IMR-90 (cell line): ENCODE measurements at regions not wholly inside any gene's neighbourhood (a gene's known extent, or its start where the extent isn't known, plus 50 kb on each side); places are given as distances from the start of the nearest gene placed in this dataset.

Source experiments
- ATAC-seq: fragments of 200-7000 bp; cut with Tn5 transposase; 2 replicates; pipeline ENCODE4 v1.9.1; 2020; ENCODE audit warnings: low read depth, mild to moderate bottlenecking, moderate library complexity
- BruUV-seq: library from RNA; stranded (reverse); fragments of 400-500 nt; replicated peaks from 2 replicates; lab custom pipeline; 2021; lab: Mats Ljungman, UMichigan
- CTCF ChIA-PET: fragments of 300-600 bp; formaldehyde crosslinking; extraction: SDS; loops from one replicate; lab custom pipeline; 2021; ENCODE audit warnings: antibody characterized with exemption; lab: Yijun Ruan, JAX
- POLR2A ChIA-PET: fragments of 300-600 bp; sonication (Branson Sonifier 250); formaldehyde crosslinking; loops from one replicate; lab custom pipeline; 2022; ENCODE audit warnings: antibody characterized with exemption; ENCODE audit not compliant: unreplicated experiment; lab: Charles Lee
- DNase-seq: peaks from one replicate; pipeline ENCODE4 v3.0.0; 2013
- H2AFZ ChIP-seq: replicated peaks from 2 replicates; pipeline ENCODE3; 2013; ENCODE audit warnings: low read length, mild to moderate bottlenecking; ENCODE audit not compliant: poor library complexity
- H2AK5ac ChIP-seq: 2 replicates; pipeline ENCODE4 v1.6.1; 2013; ENCODE audit warnings: low read depth, low read length, inconsistent platforms
- H2AK9ac ChIP-seq: replicated peaks from 2 replicates; pipeline ENCODE3; 2013; ENCODE audit warnings: mild to moderate bottlenecking, low read depth, low read length, moderate library complexity; ENCODE audit not compliant: poor library complexity
- H2BK120ac ChIP-seq: 2 replicates; pipeline ENCODE4 v1.6.1; 2013; ENCODE audit warnings: low read depth, low read length, inconsistent platforms
- H2BK15ac ChIP-seq: 3 replicates; pipeline ENCODE4 v1.6.1; 2013; ENCODE audit warnings: low read depth, low read length, inconsistent platforms
- H2BK20ac ChIP-seq: 2 replicates; pipeline ENCODE4 v1.6.1; 2013; ENCODE audit warnings: low read depth, mild to moderate bottlenecking, inconsistent platforms, low read length, moderate library complexity
- H2BK5ac ChIP-seq: 2 replicates; pipeline ENCODE4 v1.6.1; 2013; ENCODE audit warnings: mild to moderate bottlenecking, low read depth, low read length, inconsistent platforms; ENCODE audit not compliant: poor library complexity, severe bottlenecking
- H3K14ac ChIP-seq: replicated peaks from 2 replicates; pipeline ENCODE4 v1.6.1; 2013; ENCODE audit warnings: low read depth, low read length, inconsistent platforms
- H3K18ac ChIP-seq: 2 replicates; pipeline ENCODE4 v1.6.1; 2013; ENCODE audit warnings: low read depth, low read length, control low read depth
- H3K23ac ChIP-seq: 2 replicates; pipeline ENCODE4 v1.6.1; 2013; ENCODE audit warnings: low read depth, low read length, inconsistent platforms
- H3K27ac ChIP-seq: 2 replicates; pipeline ENCODE4 v1.5.1; 2013; ENCODE audit warnings: mild to moderate bottlenecking, control low read depth, low read length; ENCODE audit not compliant: insufficient read depth
- H3K27me3 ChIP-seq: 2 replicates; pipeline ENCODE4 v1.6.1; 2013; ENCODE audit warnings: low read length; ENCODE audit not compliant: control insufficient read depth, insufficient read depth
- H3K36me3 ChIP-seq: 2 replicates; pipeline ENCODE4 v1.6.1; 2013; ENCODE audit warnings: low read length, mixed read lengths; ENCODE audit not compliant: control insufficient read depth, insufficient read depth
- H3K4ac ChIP-seq: 2 replicates; pipeline ENCODE4 v1.6.1; 2013; ENCODE audit warnings: low read depth, low read length, inconsistent platforms
- H3K4me1 ChIP-seq: 2 replicates; pipeline ENCODE4 v1.6.1; 2013; ENCODE audit warnings: low read length, mixed read lengths; ENCODE audit not compliant: control insufficient read depth, insufficient read depth
- H3K4me2 ChIP-seq: 2 replicates; pipeline ENCODE4 v1.6.1; 2013; ENCODE audit warnings: low read depth, mild to moderate bottlenecking, control low read depth, low read length, moderate library complexity
- H3K4me3 ChIP-seq: 2 replicates; pipeline ENCODE4 v1.5.1; 2013; ENCODE audit warnings: low read depth, mild to moderate bottlenecking, control low read depth, low read length, moderate library complexity; ENCODE audit not compliant: insufficient read depth
- H3K56ac ChIP-seq: 2 replicates; pipeline ENCODE4 v1.6.1; 2013; ENCODE audit warnings: low read length, inconsistent platforms; ENCODE audit not compliant: insufficient read depth; ENCODE audit errors: extremely low read depth
- H3K79me1 ChIP-seq, 2 experiments: 2 replicates each; pipeline ENCODE4 v1.6.1; 2013; ENCODE audit warnings: low read length in 2 of 2, inconsistent platforms in 1 of 2, low read depth in 1 of 2
- H3K9ac ChIP-seq: 2 replicates; pipeline ENCODE4 v1.6.1; 2013; ENCODE audit warnings: low read depth, low read length, control low read depth
- H3K9me1 ChIP-seq: 2 replicates; pipeline ENCODE4 v1.6.1; 2013; ENCODE audit warnings: low read length, inconsistent platforms; ENCODE audit not compliant: insufficient read depth
- H3K9me3 ChIP-seq: 2 replicates; pipeline ENCODE4 v1.6.1; 2013; ENCODE audit warnings: low read length; ENCODE audit not compliant: control insufficient read depth, insufficient read depth
- H4K20me1 ChIP-seq: 2 replicates; pipeline ENCODE4 v1.6.1; 2013; ENCODE audit warnings: low read length, inconsistent platforms; ENCODE audit not compliant: insufficient read depth
- H4K5ac ChIP-seq: 2 replicates; pipeline ENCODE4 v1.6.1; 2013; ENCODE audit warnings: mild to moderate bottlenecking, low read depth, low read length, control low read depth
- H4K8ac ChIP-seq, 2 experiments: 2 replicates each; pipeline ENCODE4 v1.6.1; 2013; ENCODE audit warnings: low read depth in 2 of 2, low read length in 2 of 2, control low read depth in 1 of 2, inconsistent platforms in 1 of 2
- H4K91ac ChIP-seq: 2 replicates; pipeline ENCODE4 v1.6.1; 2013; ENCODE audit warnings: low read depth, low read length, inconsistent platforms; ENCODE audit not compliant: insufficient read depth
- CEBPB ChIP-seq: IDR thresholded peaks from 2 replicates; pipeline ENCODE4 v1.6.1; 2012; ENCODE audit warnings: low read depth, low read length, improper control_type of control experiment
- CTCF ChIP-seq: conservative IDR thresholded peaks from 2 replicates; pipeline ENCODE4 v1.5.1; 2012; ENCODE audit warnings: mild to moderate bottlenecking, low read depth, low read length, improper control_type of control experiment
- MAFK ChIP-seq: IDR thresholded peaks from 2 replicates; pipeline ENCODE4 v1.6.1; 2012; ENCODE audit warnings: low read depth, low read length, improper control_type of control experiment
- NFE2L2 ChIP-seq: fragments of 150-350 bp; IDR thresholded peaks from 2 replicates; pipeline ENCODE4 v1.6.1; 2016; ENCODE audit warnings: low read depth, mild to moderate bottlenecking, low read length
- RAD21 ChIP-seq: IDR thresholded peaks from 2 replicates; pipeline ENCODE4 v1.6.1; 2012; ENCODE audit warnings: low read length, improper control_type of control experiment
- RFX5 ChIP-seq: IDR thresholded peaks from 2 replicates; pipeline ENCODE4 v1.8.0; 2012; ENCODE audit warnings: low read depth, mild to moderate bottlenecking, low read length, moderate library complexity
- SMC3 ChIP-seq: fragments of 150-350 bp; IDR thresholded peaks from 2 replicates; pipeline ENCODE4 v1.6.1; 2016; ENCODE audit warnings: low read depth, mild to moderate bottlenecking, antibody characterized with exemption, low read length, moderate library complexity
- WGBS, 2 experiments: methylation state at CpG; one replicate each; pipeline versions ENCODE4 v1.1.5 to v1.1.7; 2013; ENCODE audit warnings: missing lambda C conversion rate in 2 of 2; ENCODE audit not compliant: insufficient read length in 1 of 2; ENCODE audit errors: extremely low coverage in 2 of 2; 5-methylcytosine and 5-hydroxymethylcytosine counted together
- dilution Hi-C: fragments of 300-500 bp; cut with HindIII; formaldehyde crosslinking; loops from one replicate; pipeline ENCODE4 v1.14.3; 2018; ENCODE audit warnings: low sequenced_read_pairs; ENCODE audit not compliant: unreplicated experiment
- in situ Hi-C: fragments of 300-500 bp; cut with MboI; formaldehyde crosslinking; loops from 3 replicates; pipeline ENCODE4 v1.14.3; 2019; ENCODE audit warnings: low sequenced_read_pairs, inconsistent platforms, mixed read lengths
- intact Hi-C: fragments of 100-400 bp; cut with micrococcal nuclease; formaldehyde crosslinking; loops from 2 replicates; pipeline ENCODE4 v1.10.0; 2022
- TF ChIP-seq, protein P1 (sequence below): fragments of 150-350 bp; IDR thresholded peaks from 2 replicates; pipeline ENCODE4 v1.6.1; 2017; ENCODE audit warnings: mild to moderate bottlenecking, antibody characterized with exemption, low read length, low read depth

GRCh38 chr3:81251096-81251495, 510.3 kb downstream of the GBE1 start:
- no peak overlapping the region for H2BK20ac ChIP-seq
- H3K9me1 ChIP-seq, result no peaks in the 10 kb centered on the region
- H3K23ac ChIP-seq, result no peak overlapping the region
- H3K36me3 ChIP-seq, result no peaks in the 10 kb centered on the region
- intact Hi-C loops, result no loop called here
- H3K4me2 ChIP-seq, result no peak overlapping the region
- H3K79me1 ChIP-seq, result no peaks in the 10 kb centered on the region
- CTCF ChIA-PET, result no interaction called here
- no peak overlapping the region for H3K14ac ChIP-seq
- no peak overlapping the region for H2BK5ac ChIP-seq
- dilution Hi-C loops, result no loop called here
- no peak overlapping the region for H3K18ac ChIP-seq
- no TSS peak for BruUV-seq
- no peaks in the 10 kb centered on the region for H3K9me3 ChIP-seq
- H2AK9ac ChIP-seq, result no peak overlapping the region
- H3K27me3 ChIP-seq, result no peaks in the 10 kb centered on the region
- H3K9ac ChIP-seq, result no peak overlapping the region
- no peak for DNase-seq
- no peak overlapping the region for H2BK15ac ChIP-seq
- no peak overlapping the region for H3K56ac ChIP-seq
- no peak overlapping the region for H3K27ac ChIP-seq
- no peak overlapping the region for H4K5ac ChIP-seq
- H2AFZ ChIP-seq, result no peak overlapping the region
- ATAC-seq, result no peak
- no peak overlapping the region for H2AK5ac ChIP-seq
- POLR2A ChIA-PET, result no interaction called here
- in situ Hi-C loops, result no loop called here
- H2BK120ac ChIP-seq, result no peak overlapping the region
- H3K4me3 ChIP-seq, result no peak overlapping the region
- H4K20me1 ChIP-seq, result no peaks in the 10 kb centered on the region
- no peaks in the 10 kb centered on the region for H3K4me1 ChIP-seq
- H3K4ac ChIP-seq, result no peak overlapping the region
- no CpG with 5 or more reads among the region's 2 CpGs for WGBS, 2 experiments
- no peak overlapping the region for H4K8ac ChIP-seq
- no peak overlapping the region for H4K91ac ChIP-seq
- TF ChIP-seq, protein P1, sequence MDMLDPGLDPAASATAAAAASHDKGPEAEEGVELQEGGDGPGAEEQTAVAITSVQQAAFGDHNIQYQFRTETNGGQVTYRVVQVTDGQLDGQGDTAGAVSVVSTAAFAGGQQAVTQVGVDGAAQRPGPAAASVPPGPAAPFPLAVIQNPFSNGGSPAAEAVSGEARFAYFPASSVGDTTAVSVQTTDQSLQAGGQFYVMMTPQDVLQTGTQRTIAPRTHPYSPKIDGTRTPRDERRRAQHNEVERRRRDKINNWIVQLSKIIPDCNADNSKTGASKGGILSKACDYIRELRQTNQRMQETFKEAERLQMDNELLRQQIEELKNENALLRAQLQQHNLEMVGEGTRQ, result no peak
- TF ChIP-seq RFX5 (no peak), RAD21 (no peak), NFE2L2 (no peak), SMC3 (no peak), CEBPB (no peak), MAFK (no peak), CTCF (no peak)
